ENCODE measurements at regions not wholly inside any gene's neighbourhood (a gene's known extent, or its start where the extent isn't known, plus 50 kb on each side); places are given as distances from the start of the nearest gene placed in this dataset.

- CTCF ChIA-PET, result no interaction called here
- no peak overlapping the region for H3K4me3 Mint-ChIP-seq
Measured at GRCh38 chr6:62345962-62346689, 60.1 kb upstream of the KHDRBS2 start.

GRCh38 chr6:62345446-62345845 lies 59.4 kb upstream of the KHDRBS2 start:
- ATAC-seq, result no peak
- CTCF ChIA-PET, result no interaction called here
- intact Hi-C loops (cut with micrococcal nuclease), result no loop called here
- no peaks in the 10 kb centered on the region for H3K36me3 Mint-ChIP-seq
- no peaks in the 10 kb centered on the region for H3K27me3 Mint-ChIP-seq
- no peak for DNase-seq
- H3K4me1 ChIP-seq (ENCODE audit: control insufficient read depth in 2 of 2, insufficient read depth in 2 of 2, low read length in 2 of 2), result no peaks in the 10 kb centered on the region
- H3K9me3 Mint-ChIP-seq, result peaks cover 0 to 16% (median 7%) of the 10 kb centered on the region in 11 donors
- H3K9me3 ChIP-seq (ENCODE audit: control insufficient read depth in 2 of 3, low read length in 3 of 3), result no peaks in the 10 kb centered on the region
- POLR2A ChIA-PET, result no interaction called here
- no peak overlapping the region for H3K27ac Mint-ChIP-seq
- no peaks in the 10 kb centered on the region for H3K36me3 ChIP-seq (ENCODE audit: control insufficient read depth in 2 of 3, insufficient read depth in 3 of 3, low read length in 3 of 3)
- no peak overlapping the region for H3K4me3 Mint-ChIP-seq
- H3K27ac ChIP-seq (ENCODE audit: low read depth, low read length), result no peak overlapping the region
- H3K27me3 ChIP-seq (ENCODE audit: control insufficient read depth in 2 of 2, insufficient read depth in 2 of 2, low read length in 2 of 2), result no peaks in the 10 kb centered on the region
- no peak overlapping the region for H3K4me3 ChIP-seq (ENCODE audit: low read length)
- no peaks in the 10 kb centered on the region for H3K4me1 Mint-ChIP-seq

More at GRCh38 chr6:62345962-62346689, 60.1 kb upstream of the KHDRBS2 start:
- intact Hi-C loops (cut with micrococcal nuclease), result no loop called here
- H3K27me3 ChIP-seq (ENCODE audit: control insufficient read depth in 2 of 2, insufficient read depth in 2 of 2, low read length in 2 of 2), result no peaks in the 10 kb centered on the region
- H3K9me3 ChIP-seq (ENCODE audit: control insufficient read depth in 2 of 3, low read length in 3 of 3), result no peaks in the 10 kb centered on the region
- no peak overlapping the region for H3K27ac ChIP-seq (ENCODE audit: low read depth, low read length)
- no peak overlapping the region for H3K4me3 ChIP-seq (ENCODE audit: low read length)
- Mint-ChIP-seq H3K4me1 (no peaks in the 10 kb centered on the region), H3K9me3 (peaks cover 0 to 16% (median 7%) of the 10 kb centered on the region in 11 donors), H3K27me3 (no peaks in the 10 kb centered on the region), H3K36me3 (no peaks in the 10 kb centered on the region), H3K27ac (no peak overlapping the region)
- POLR2A ChIA-PET, result no interaction called here
- no peaks in the 10 kb centered on the region for H3K36me3 ChIP-seq (ENCODE audit: control insufficient read depth in 2 of 3, insufficient read depth in 3 of 3, low read length in 3 of 3)
- DNase-seq (no peak), ATAC-seq (no peak)
- H3K4me1 ChIP-seq (ENCODE audit: control insufficient read depth in 2 of 2, insufficient read depth in 2 of 2, low read length in 2 of 2), result no peaks in the 10 kb centered on the region

GRCh38 chr6:62344850-62345249 lies 58.8 kb upstream of the KHDRBS2 start:
- Histone ChIP-seq H3K9me3 (ENCODE audit: control insufficient read depth in 2 of 3, low read length in 3 of 3) (no peaks in the 10 kb centered on the region), H3K27me3 (ENCODE audit: control insufficient read depth in 2 of 2, insufficient read depth in 2 of 2, low read length in 2 of 2) (no peaks in the 10 kb centered on the region), H3K4me3 (ENCODE audit: low read length) (no peak overlapping the region), H3K27ac (ENCODE audit: low read depth, low read length) (no peak overlapping the region), H3K4me1 (ENCODE audit: control insufficient read depth in 2 of 2, insufficient read depth in 2 of 2, low read length in 2 of 2) (no peaks in the 10 kb centered on the region), H3K36me3 (ENCODE audit: control insufficient read depth in 2 of 3, insufficient read depth in 3 of 3, low read length in 3 of 3) (no peaks in the 10 kb centered on the region)
- DNase-seq (no peak), ATAC-seq (no peak)
- no peak overlapping the region for H3K27ac Mint-ChIP-seq
- H3K27me3 Mint-ChIP-seq, result no peaks in the 10 kb centered on the region
- no peaks in the 10 kb centered on the region for H3K36me3 Mint-ChIP-seq
- H3K4me1 Mint-ChIP-seq, result no peaks in the 10 kb centered on the region
- intact Hi-C loops (cut with micrococcal nuclease), result no loop called here
- POLR2A ChIA-PET, result no interaction called here
- H3K9me3 Mint-ChIP-seq, result peaks cover 0 to 21% (median 7%) of the 10 kb centered on the region in 11 donors
- CTCF ChIA-PET, result no interaction called here
- no peak overlapping the region for H3K4me3 Mint-ChIP-seq

GRCh38 chr6:62338477-62338876 lies 52.5 kb upstream of the KHDRBS2 start:
- Histone ChIP-seq H3K4me1 (ENCODE audit: control insufficient read depth in 2 of 2, insufficient read depth in 2 of 2, low read length in 2 of 2) (no peaks in the 10 kb centered on the region), H3K27ac (ENCODE audit: low read depth, low read length) (no peak overlapping the region), H3K9me3 (ENCODE audit: control insufficient read depth in 2 of 3, low read length in 3 of 3) (no peaks in the 10 kb centered on the region), H3K36me3 (ENCODE audit: control insufficient read depth in 2 of 3, insufficient read depth in 3 of 3, low read length in 3 of 3) (no peaks in the 10 kb centered on the region), H3K27me3 (ENCODE audit: control insufficient read depth in 2 of 2, insufficient read depth in 2 of 2, low read length in 2 of 2) (no peaks in the 10 kb centered on the region), H3K4me3 (ENCODE audit: low read length) (no peak overlapping the region)
- ATAC-seq, result no peak
- no peaks in the 10 kb centered on the region for H3K27me3 Mint-ChIP-seq
- no peaks in the 10 kb centered on the region for H3K4me1 Mint-ChIP-seq
- H3K9me3 Mint-ChIP-seq, result peaks cover 7 to 26% (median 10%) of the 10 kb centered on the region in 11 donors
- H3K36me3 Mint-ChIP-seq, result no peaks in the 10 kb centered on the region
- intact Hi-C loops (cut with micrococcal nuclease), result no loop called here
- no peak overlapping the region for H3K27ac Mint-ChIP-seq
- no peak overlapping the region for H3K4me3 Mint-ChIP-seq
- CTCF ChIA-PET, result no interaction called here
- POLR2A ChIA-PET, result no interaction called here
- no peak for DNase-seq

All from naive thymus-derived CD4-positive, alpha-beta T cell (primary cell).